Gastrocnemius medialis (tissue), 4 donors: ENCODE measurements at regions not wholly inside any gene's neighbourhood (a gene's known extent, or its start where the extent isn't known, plus 50 kb on each side); places are given as distances from the start of the nearest gene placed in this dataset.

Experiments
- ATAC-seq, 2 donors: fragments of 150-250 bp; one replicate each; pipeline ENCODE4 v1.9.1; 2016
- DNase-seq, 2 donors: peaks; one replicate each; pipeline ENCODE4 v3.0.0-alpha.2; 2019
- H3K27ac ChIP-seq, 4 donors: fragments of 200-600 bp; sonication (generic); 1 replicate in 1 of 4; 2 replicates in 3 of 4; pipeline ENCODE4 v1.5.1; 2016 to 2018; ENCODE audit warnings: mild to moderate bottlenecking in 2 of 4, moderate library complexity in 1 of 4
- H3K27me3 ChIP-seq, 3 donors: fragments of 200-600 bp; sonication (generic) in 2 of 3; 1 replicate in 1 of 3; 2 replicates in 2 of 3; pipeline versions ENCODE4 v1.5.1 to v1.6.0; 2016 to 2019; ENCODE audit warnings: mild to moderate bottlenecking in 1 of 3, moderate library complexity in 1 of 3
- H3K36me3 ChIP-seq, 2 donors: fragments of 200-600 bp; sonication (generic) in 1 of 2; one replicate each; pipeline ENCODE4 v1.5.1; 2017 to 2018
- H3K4me1 ChIP-seq, 2 donors: fragments of 200-600 bp; sonication (generic) in 1 of 2; one replicate each; pipeline ENCODE4 v1.5.1; 2016 to 2017; ENCODE audit warnings: mild to moderate bottlenecking in 2 of 2
- H3K4me3 ChIP-seq, 4 donors: fragments of 200-600 bp; sonication (generic) in 3 of 4; 1 replicate in 1 of 4; 2 replicates in 3 of 4; pipeline ENCODE4 v1.5.1; 2016 to 2019; ENCODE audit warnings: mild to moderate bottlenecking in 2 of 4
- H3K9me3 ChIP-seq, 3 donors: fragments of 200-600 bp; sonication (generic) in 2 of 3; 1 replicate in 1 of 3; 2 replicates in 2 of 3; pipeline ENCODE4 v1.5.1; 2016 to 2019
- CTCF ChIP-seq, 5 experiments: fragments of 450-650 bp in 3 of 5; fragments of 200-600 bp in 2 of 5; sonication (generic) in 2 of 5; IDR thresholded peaks in 4 of 5; conservative IDR thresholded peaks in 1 of 5; 1 replicate in 4 of 5; 2 replicates in 1 of 5; pipeline ENCODE4 v1.5.1; 2016 to 2019; ENCODE audit warnings: antibody characterized with exemption in 5 of 5, mild to moderate bottlenecking in 3 of 5, moderate library complexity in 3 of 5
- POLR2A ChIP-seq, 2 donors: fragments of 450-650 bp; IDR thresholded peaks; one replicate each; pipeline ENCODE4 v1.6.1; 2017; ENCODE audit warnings: antibody characterized with exemption in 2 of 2, mild to moderate bottlenecking in 2 of 2, moderate library complexity in 2 of 2
- in situ Hi-C, 4 donors: fragments of 200-750 bp; cut with MboI; loops; one replicate each; pipeline versions ENCODE4 v1.15.0 to v1.8.0; 2017; ENCODE audit warnings: low sequenced_read_pairs in 4 of 4
- intact Hi-C: fragments of 100-400 bp; cut with DNase I; formaldehyde crosslinking; loops from one replicate; pipeline ENCODE4 v1.15.1; 2023; ENCODE audit warnings: low total_unique reads

- Histone ChIP-seq H3K27me3 (no peaks in the 10 kb centered on the region), H3K4me3 (no peak overlapping the region), H3K36me3 (no peaks in the 10 kb centered on the region), H3K4me1 (no peaks in the 10 kb centered on the region), H3K9me3 (no peaks in the 10 kb centered on the region), H3K27ac (no peak overlapping the region)
- DNase-seq, result no peak
- intact Hi-C loops, result no loop called here
- in situ Hi-C loops, result no loop called here
- TF ChIP-seq POLR2A (IDR thresholded peaks at IDR 0.05), result no peak
- TF ChIP-seq CTCF (IDR thresholded peaks at IDR 0.05 in 4 of 5, conservative IDR thresholded peaks at IDR 0.05 in 1 of 5), result no peak
- no peak for ATAC-seq
Observed at GRCh38 chr14:54294802-54295201, 102.0 kb upstream of the CDKN3 start.

- Histone ChIP-seq H3K27ac (no peak overlapping the region), H3K4me1 (no peaks in the 10 kb centered on the region), H3K36me3 (no peaks in the 10 kb centered on the region), H3K27me3 (no peaks in the 10 kb centered on the region), H3K4me3 (no peak overlapping the region), H3K9me3 (no peaks in the 10 kb centered on the region)
- no peak for DNase-seq
- ATAC-seq, result no peak
- intact Hi-C loops, result no loop called here
- in situ Hi-C loops, result no loop called here
- TF ChIP-seq POLR2A (IDR thresholded peaks at IDR 0.05), result no peak
Observed at GRCh38 chr14:54299410-54300363, 97.1 kb upstream of the CDKN3 start.

GRCh38 chr14:54300881-54301280 lies 95.9 kb upstream of the CDKN3 start:
- ATAC-seq (no peak), DNase-seq (no peak)
- no peaks in the 10 kb centered on the region for H3K4me1 ChIP-seq
- H3K27ac ChIP-seq, result no peak overlapping the region
- no peak for TF ChIP-seq POLR2A (IDR thresholded peaks at IDR 0.05)
- TF ChIP-seq CTCF (IDR thresholded peaks at IDR 0.05 in 4 of 5, conservative IDR thresholded peaks at IDR 0.05 in 1 of 5), result no peak
- no peak overlapping the region for H3K4me3 ChIP-seq
- H3K27me3 ChIP-seq, result no peaks in the 10 kb centered on the region
- in situ Hi-C loops (no loop called here), intact Hi-C loops (no loop called here)
- no peaks in the 10 kb centered on the region for H3K36me3 ChIP-seq
- H3K9me3 ChIP-seq, result no peaks in the 10 kb centered on the region

GRCh38 chr14:54301359-54301758 lies 95.4 kb upstream of the CDKN3 start:
- no peak for DNase-seq
- H3K4me3 ChIP-seq, result no peak overlapping the region
- TF ChIP-seq POLR2A (IDR thresholded peaks at IDR 0.05) (no peak), CTCF (IDR thresholded peaks at IDR 0.05 in 4 of 5, conservative IDR thresholded peaks at IDR 0.05 in 1 of 5) (no peak)
- ATAC-seq, result no peak
- H3K27me3 ChIP-seq, result no peaks in the 10 kb centered on the region
- H3K9me3 ChIP-seq, result no peaks in the 10 kb centered on the region
- no peak overlapping the region for H3K27ac ChIP-seq
- H3K36me3 ChIP-seq, result no peaks in the 10 kb centered on the region
- no peaks in the 10 kb centered on the region for H3K4me1 ChIP-seq
- in situ Hi-C loops, result no loop called here
- intact Hi-C loops, result no loop called here

GRCh38 chr14:54306806-54307205 lies 90.0 kb upstream of the CDKN3 start:
- no peak for DNase-seq
- Histone ChIP-seq H3K9me3 (no peaks in the 10 kb centered on the region), H3K27me3 (no peaks in the 10 kb centered on the region), H3K36me3 (no peaks in the 10 kb centered on the region), H3K4me1 (no peaks in the 10 kb centered on the region), H3K27ac (no peak overlapping the region), H3K4me3 (no peak overlapping the region)
- in situ Hi-C loops, result no loop called here
- no peak for TF ChIP-seq CTCF (IDR thresholded peaks at IDR 0.05 in 4 of 5, conservative IDR thresholded peaks at IDR 0.05 in 1 of 5)
- no peak for TF ChIP-seq POLR2A (IDR thresholded peaks at IDR 0.05)
- ATAC-seq, result no peak
- intact Hi-C loops, result no loop called here
